ENCODE measurements at regions not wholly inside any gene's neighbourhood (a gene's known extent, or its start where the extent isn't known, plus 50 kb on each side); places are given as distances from the start of the nearest gene placed in this dataset.

- no peak for TF ChIP-seq POLR2AphosphoS5 (IDR thresholded peaks at IDR 0.05)
- TF ChIP-seq EP300 (IDR thresholded peaks at IDR 0.05) = no peak
- TF ChIP-seq POLR2A (IDR thresholded peaks at IDR 0.05) = no peak
Observed at GRCh38 chr21:34243562-34243961, 120.2 kb upstream of the KCNE2 start.
